TTC549 (cell line): ENCODE measurements at regions not wholly inside any gene's neighbourhood (a gene's known extent, or its start where the extent isn't known, plus 50 kb on each side); places are given as distances from the start of the nearest gene placed in this dataset.

ENCODE experiments used
- FAIRE-seq: peaks from 2 replicates; lab custom pipeline; 2012; peaks lifted over from hg19 to GRCh38; lab: Jason Lieb, UNC

DNA sequence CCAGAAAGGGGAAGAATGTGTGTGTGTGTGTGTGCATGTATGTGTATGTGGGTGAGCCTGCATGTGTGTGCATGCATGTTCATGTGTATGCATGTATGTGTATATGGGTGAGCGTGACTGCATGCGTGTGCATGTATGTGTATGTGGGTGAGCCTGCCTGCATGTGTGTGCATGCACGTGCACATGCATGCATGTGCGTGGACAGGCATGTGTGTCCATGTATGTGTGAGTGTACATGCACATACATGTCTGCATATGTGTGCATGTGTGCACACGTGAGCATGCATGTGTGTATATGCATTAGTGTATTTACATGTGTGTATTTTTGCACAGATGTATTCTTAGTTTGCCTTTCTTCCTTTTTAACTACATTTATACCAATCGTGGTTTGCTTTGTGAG lies 601.5 kb downstream of the QKI start:
- no peak for FAIRE-seq

DNA sequence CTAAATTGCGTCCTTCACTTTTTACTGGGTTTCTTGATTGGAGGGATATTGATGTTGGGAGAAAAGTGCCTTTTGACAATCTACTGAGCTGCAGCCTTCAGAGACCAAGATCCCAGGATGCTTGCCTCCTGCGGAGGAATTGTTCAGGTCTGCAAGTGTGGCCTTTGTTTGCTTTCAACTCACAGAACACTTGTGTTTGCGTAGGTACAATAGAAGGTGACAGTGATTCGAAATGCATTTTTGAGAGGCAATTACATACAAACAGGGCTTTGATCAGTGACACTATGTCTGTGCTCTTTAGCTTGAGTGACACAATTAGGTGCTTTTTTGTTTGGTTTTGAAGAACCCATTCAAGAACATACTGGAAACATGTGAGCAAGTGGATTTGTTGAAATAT lies 600.6 kb downstream of the QKI start:
- FAIRE-seq = no peak

DNA sequence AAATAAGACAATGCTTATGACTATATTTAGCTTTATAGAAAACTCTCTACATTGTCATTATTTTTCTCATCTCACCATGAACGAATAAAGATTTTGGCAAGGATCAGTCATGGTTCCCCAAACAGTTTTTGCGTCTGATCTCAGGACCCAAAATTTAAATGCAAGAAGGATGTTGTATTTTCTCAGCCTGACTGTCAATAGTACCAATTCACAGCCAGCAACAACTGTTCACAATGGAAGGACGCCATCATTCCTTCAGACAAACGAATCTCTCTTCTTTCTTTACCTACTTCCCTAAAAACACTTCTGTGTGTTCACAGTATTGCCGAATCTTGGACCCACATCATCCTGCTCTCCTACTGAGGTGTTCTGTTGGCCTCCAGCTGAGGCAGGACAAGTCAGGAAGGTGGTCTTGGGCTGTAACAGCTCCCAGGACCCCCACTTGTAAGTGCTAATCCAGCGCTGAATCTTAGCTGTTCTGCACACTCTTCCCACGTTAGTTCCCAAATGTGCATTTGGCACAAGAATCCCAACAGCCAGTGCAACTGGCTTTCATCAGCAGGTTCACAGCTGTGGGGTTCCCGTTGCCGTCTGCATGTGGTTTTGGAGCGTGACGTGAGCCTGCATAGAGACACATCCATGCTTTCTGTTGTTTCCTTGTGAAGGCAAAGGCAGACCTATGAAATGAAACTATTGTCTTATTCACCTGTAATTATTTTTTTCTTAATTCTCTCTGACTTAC lies 600.0 kb downstream of the QKI start:
- FAIRE-seq = no peak

DNA sequence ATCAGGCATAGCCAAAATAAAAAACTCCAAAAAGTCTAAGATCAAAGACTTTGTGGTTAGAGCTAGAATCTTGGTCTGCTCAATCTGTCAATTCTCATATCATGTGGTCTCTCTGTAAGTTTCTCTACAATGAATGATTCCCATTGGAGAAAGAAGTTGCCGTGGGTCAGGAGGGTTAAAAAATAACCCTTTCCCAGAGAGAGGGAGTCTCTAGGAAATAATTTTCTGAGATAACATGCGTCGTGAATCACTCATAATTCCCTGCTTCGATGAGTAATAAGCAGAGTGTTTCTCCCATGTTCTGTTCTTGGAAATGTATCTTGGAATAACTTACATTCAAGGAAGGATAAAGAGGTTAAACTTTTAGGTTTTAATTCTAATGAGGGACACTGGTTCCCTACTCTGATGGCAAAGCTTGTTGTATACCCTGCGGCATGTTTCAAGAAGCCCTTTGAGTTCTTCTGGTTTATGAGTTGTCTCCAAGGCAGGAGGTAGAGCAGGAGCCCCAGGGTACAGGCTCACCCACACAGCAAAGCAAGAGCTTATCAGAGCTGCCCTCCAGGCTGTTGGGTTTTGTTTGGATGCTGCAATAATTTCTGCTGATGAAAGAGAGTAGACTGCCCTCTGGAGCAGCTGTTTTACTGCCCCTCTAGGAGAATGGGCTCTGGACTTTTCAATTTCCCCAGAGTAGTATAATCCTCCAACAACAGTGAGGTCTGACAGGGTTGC lies 599.1 kb downstream of the QKI start:
- FAIRE-seq = no peak

DNA sequence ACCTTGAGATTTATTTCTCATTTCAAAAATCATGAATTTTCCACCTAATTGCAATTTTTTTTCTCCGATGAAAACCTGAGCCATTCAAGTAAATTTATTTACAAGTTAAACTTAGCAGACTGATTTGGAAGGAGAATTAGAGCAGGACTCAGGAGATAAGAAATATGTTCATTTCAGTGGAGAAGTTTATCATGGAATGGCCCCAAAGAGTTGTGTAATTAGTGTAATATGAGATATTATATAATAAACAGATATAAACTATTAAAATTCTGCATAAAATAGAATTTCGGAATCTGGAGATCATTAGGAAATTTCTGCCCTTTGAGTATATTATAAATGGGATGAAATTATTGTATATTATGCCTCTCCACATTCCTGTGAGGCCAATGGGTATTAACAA lies 596.8 kb downstream of the QKI start:
- FAIRE-seq = no peak

DNA sequence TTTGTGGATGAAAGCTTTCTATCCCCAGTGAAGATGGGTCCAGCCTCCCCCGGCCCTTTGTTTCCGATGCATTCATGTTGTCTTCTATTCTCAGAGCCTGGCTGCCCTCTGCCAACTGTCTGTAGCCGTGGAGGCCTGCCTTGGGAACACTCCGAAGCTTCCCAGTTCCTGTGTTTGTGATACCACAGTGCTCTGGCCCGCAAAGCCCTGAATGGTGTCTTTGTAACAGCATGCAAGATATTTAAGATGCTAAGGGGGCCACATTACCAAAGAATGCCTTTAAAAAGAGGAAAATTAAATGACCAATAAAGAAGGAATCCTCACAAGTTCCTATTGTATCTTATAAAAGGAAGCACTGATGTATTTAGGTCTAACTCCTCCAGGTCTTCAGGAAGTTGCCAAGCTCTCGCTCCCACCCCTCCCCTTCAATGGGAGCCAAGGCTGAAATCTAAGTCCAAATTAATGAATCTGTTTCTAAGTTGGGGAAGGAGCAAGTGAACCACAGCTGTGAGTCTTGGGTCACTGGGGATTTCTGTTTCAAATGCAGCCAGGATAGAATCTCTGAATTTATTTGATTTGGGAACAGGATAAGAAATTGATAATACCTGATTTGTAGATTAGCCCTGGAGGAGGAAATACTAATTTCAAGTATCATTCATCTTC lies 596.1 kb downstream of the QKI start:
- FAIRE-seq = no peak

DNA sequence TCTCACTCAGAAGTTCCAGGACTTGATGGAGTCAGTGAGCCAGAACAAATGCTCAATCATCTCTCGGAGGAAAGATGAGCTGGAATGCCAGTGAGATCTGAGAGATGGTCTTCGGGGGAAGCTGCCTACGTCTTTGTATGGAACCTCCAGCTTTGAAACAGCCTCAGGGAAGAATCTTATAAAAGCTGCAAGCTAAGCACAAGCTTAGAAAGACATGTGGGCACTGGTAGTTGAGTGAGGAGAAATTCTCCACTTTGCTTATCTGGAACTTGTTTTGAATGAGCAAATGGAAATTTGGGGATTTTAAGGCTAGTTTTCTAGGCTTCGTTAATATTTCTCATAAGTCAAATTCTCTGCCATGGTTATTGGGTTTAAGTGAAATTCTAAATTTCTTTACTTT lies 594.4 kb downstream of the QKI start:
- no peak for FAIRE-seq

DNA sequence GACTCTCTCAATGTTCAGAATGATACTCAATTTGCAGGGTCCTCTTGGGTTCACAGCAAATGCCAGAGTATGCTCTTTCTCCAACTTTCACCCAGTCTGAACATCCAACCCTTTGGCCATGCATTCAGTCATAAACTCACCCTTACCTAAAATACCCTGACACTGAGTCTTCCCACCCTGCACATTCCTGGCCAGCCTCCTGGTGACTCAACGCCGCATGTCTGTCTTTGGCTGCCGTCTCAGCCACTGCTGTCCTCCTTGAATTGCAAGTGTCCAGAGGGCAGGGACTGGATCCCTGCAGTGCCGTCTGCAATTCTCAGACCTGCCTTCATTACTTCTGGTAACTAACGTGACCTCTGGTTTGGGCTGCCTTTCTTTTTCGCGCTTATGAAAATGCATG lies 593.4 kb downstream of the QKI start:
- FAIRE-seq = no peak

DNA sequence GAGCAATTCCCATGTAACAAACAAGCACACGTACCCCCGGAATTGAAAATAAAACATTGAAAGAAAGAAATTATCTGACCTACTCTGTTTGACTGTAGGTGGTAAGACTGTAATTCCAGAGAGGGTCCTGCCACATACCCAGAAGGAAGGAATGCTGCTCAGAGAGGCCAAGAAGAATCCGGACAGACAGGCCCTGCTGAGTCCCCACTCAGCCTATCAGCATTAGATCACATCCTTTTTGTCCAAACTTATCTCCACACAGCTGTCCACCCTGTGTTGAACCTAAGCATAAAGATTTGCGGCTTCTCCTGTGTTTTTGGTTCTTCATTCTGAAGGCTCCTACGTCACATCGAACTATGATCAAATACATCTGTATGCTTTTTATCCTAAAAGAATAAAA lies 591.9 kb downstream of the QKI start:
- FAIRE-seq = no peak

DNA sequence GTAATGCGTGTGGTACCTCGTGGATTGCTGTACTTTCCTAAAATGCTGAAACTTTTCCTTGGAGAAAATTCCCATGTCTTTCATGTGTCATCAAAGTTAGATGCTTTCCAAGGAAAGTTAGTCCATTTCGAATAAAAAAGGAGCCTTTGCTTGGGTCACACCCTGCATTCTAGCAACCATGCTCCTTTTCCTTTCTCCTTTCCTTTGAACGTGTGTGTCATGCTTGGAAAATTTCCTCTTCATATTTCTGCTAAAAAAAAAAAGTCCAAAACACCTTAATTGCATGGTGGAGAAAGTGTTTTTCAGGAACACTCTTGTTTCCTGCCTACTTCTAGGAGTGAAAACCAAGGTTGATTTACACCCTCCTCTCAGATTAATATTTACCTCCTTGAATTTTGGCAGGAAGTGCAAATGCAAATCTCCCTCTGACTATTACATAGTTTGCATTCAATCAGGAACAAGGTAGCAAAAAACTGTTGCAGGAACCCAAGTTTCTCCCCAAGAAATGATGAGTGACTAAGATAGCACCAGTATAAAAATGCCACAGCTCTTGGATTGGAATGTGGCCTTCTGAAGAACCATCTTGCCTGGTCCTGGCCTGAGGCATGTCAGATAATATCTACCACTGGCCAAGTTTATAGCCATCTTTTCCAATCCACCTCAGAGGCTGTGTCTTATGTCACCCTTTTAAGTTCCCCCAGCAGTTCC lies 590.6 kb downstream of the QKI start:
- no peak for FAIRE-seq

DNA sequence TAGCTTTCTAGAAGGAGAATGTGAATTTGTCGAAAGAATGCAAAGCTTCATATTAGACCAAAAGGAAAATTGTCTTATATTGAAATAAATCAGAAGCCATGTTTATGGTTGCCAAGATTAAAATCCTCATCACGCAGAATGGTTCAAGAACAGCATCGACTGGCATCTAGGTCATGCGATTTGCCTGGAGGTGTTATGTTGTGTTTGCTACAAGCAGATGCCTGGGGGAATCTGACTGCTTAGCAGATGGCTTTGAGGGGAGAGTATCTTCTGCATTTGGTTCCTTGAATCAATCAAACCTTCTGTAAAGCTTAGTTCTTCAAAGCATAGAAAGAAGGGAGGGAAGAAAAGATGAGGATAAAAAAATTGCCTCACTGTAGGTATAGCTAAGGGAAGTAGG lies 585.8 kb downstream of the QKI start:
- no peak for FAIRE-seq

DNA sequence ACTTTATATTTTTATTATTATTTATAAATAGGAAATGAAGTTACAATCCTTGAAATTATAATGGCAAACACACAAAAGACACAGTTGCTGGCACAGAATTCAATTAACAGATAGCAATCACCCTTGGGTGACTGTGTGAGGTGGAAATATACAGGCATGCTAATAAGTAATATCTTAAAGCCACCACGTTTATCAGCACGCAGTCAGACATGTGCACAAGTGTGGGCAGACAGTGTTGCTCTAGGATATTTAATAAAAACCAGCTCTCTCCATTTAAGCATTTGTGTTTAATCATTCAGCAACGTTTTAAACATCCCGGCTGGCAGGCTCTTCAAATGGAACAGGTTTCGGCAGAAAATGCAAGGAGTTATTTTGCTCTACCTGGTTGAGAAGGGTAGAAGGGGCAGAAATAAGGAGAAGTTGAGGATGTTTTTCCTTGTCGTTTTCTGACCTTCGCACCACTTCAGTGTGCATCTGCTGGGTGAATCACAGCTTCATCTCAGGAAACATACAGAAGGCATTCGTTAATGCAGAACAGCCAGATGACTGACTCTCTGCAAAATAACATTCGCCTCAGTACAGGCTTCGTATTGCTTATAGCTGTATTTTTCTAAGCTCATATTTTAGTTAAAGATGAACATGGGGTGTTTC lies 585.1 kb downstream of the QKI start:
- FAIRE-seq = no peak

DNA sequence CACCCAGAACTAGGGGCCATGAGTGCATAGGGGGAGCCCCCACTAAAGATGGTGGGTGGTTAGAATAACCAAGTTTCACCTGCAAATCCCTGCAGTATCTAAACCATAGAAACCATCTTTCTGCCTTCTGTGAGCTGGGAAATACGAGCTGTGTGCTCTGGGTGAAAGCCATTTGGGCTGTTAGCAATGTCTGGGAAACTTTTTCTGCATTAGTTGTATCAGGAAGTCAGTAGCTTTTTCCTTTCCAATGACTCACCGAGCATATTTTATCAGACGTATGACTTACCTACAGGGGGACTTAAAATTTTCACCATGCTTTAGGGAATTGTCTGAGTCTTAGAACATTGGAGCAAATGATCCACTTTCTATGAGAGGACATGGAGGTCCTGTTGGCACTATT lies 584.0 kb downstream of the QKI start:
- FAIRE-seq = no peak

DNA sequence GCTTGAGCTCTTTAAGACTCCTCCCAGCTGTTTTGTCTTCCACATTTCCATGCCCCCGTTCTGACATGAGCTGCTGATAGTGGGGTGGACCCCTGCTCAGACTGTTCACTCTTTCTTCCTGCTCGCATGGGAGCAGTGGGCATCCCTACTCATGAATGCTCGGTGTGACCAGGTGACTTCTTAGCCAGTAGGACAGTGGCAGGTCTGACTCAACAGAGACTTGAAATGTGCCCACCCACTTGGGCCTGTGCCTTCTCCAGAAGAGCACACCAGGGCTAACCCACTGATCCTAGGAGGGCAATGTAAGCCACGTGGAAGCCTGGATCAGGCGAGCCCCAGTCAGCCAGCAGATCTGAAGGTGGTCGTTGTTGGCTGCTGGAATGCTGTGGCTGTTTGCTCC lies 582.0 kb downstream of the QKI start:
- FAIRE-seq = no peak

DNA sequence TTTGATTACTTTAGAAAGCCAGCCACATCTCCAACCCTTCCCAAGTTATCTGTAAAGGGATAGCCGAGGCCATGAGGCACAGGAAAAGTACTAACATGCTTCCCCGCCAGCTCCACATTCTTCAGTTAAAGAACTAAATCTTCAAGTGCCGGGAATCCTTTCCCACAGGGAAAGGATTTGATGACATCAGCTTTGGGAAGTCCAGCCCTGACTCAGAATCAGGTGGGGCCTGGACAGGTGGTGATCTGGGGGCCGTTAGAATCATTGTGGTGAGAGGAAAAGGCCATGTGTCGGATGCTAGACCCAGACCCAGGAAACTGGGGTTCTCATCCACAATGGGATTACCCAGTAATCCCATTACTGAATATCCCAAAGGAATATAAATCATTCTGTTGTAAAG lies 580.0 kb downstream of the QKI start:
- FAIRE-seq = no peak

DNA sequence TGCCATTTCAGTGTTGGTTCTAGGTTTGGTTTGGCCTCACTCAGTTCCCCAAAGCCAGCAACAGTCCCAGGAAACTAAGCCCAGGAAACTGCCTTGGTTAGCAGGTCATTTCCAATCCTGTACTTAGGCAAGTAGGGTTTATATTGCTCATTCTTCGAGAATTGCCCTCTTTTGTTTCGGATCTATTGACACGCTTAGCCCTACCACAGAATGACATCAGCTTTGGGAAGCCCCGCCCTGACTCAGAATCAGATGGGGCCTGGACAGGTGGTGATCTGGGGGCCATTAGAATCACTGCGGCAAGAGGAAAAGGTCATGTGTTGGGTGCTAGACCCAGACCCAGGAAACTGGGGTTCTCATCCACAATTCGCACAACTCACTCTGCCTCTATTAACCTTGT lies 578.2 kb downstream of the QKI start:
- FAIRE-seq = no peak

DNA sequence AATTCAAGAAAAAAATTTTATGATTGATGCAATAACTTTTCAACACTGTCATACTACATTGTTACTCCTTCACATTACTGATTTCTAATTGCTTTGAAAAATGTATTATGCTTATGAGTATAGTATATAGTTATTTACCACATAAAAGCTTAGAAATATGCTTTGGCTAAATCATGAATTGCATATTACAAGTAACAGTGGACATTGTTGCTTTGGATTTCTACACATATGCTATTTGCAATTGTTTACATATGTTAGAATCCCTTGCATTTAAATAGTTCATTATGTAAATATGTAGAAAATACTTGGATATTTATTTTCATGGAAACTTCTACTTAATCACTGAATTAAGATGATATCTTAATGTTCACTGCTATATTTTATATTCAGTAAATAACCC lies 577.5 kb downstream of the QKI start:
- FAIRE-seq = no peak

DNA sequence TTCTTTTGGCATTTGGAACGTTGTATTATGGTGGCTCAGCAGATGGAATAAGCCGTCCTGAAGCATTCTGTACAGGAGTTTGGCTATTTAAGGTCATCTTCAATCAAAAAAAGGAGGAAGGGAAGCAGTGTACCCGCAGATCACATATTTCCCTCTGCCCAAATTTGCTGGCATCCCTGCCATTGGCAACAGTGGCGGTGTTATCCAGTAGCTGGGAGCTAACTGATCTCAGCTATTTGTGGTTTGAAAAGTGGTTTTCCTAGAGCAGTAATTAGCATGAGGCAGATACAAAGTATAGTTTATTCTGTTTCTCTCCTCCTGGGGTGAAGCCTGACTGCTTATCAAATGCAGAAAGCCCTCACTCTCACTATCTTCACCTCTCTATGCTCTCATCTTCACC lies 576.8 kb downstream of the QKI start:
- FAIRE-seq = no peak

DNA sequence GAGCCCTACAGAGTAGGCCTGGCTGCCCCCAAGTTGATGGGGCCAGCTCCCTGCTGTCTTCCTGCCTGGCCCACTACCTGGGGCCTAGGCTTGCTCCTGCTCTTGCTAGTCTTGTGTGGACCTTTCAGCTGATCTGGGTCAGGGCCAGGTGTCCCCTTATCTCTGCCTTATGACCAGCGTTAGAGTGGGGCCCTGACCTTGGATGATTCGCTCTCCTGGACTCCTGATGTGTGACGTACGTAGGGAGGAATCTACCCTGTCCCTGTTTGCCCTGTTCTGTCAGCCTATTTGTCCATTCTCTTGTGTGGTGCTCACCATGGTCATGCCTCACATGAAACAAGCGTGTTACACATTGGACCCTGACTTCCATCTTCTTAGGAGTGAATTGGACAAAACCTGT lies 571.8 kb downstream of the QKI start:
- FAIRE-seq = no peak

DNA sequence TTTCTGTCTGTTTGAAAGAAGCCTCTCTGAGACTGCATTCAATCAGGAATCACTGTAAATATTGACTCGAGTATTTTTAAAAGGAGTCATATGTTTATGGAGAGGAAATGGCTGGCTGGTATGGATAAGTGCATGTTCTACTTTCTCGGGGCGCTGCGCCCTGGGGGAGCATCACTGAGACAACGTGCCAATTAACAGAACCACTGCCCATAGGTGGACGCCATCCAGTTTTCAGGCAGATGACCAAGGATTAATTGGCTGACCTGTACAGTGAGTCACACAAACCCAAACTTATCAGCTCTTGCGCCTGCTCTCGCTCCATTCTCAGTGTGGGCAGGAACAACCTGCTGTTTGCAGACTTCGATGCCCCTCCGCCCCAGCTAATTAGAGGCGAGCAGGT lies 571.2 kb downstream of the QKI start:
- FAIRE-seq = no peak

DNA sequence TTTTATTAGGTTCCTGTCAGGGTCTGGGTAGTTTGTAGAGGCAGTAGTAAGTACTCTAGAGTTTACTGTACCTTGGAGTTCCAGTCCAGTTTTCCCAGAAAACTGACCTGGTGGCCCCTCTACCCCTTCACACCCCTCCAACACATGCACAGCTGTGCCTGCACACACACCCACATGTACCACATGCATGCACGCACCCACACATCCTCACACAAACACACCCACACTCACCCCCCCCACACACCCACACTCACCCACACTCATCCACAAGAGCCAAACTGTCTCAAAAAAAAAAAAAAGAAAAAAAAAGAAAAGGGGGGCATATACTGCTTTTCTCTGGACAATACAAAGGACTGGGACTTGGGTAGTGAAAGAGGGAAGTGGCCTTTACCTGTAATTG lies 570.5 kb downstream of the QKI start:
- FAIRE-seq = no peak

DNA sequence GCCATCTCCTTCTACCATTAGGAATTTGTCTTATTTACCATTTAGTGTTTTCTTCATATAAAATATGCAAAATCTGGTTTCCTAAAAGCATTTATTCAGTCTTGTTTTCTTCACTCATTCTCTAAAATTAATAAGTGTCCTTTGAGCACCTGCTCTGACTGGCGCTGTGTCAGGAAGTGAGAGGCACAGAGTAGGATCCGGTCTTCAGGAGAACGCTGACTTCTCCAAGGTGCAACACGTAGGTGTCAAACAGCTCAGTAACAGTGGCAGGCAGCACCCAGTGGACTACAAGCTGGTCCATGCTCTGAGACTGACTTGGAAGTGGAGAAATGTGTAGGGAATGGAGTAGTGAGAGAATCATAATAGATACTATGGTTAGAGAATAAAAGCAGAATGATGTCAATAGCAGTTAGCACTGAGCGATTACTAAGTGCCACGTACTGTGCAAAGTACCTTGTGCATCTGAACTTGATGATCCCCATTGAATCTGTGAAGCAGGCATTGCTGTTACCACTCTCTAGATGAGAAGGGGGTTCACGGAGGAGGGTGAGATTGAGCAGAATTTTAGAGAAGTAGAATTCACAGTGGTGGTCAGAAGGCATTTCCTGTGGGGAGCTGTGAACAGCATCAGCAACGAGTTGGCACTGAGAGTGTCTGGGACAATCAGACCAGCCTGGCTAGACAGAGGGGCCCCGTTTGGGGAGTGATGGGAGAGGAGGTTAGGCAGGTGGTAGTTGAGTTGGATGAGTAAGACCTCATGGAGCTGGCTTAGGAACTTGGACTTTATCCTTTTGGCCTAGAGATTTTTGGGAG lies 569.8 kb downstream of the QKI start:
- FAIRE-seq = no peak
